Tibial nerve (tissue), 4 donors: ENCODE measurements at regions not wholly inside any gene's neighbourhood (a gene's known extent, or its start where the extent isn't known, plus 50 kb on each side); places are given as distances from the start of the nearest gene placed in this dataset.

ENCODE experiments used
- DNase-seq, 2 donors: peaks; one replicate each; pipeline ENCODE4 v3.0.0-alpha.2; 2019; ENCODE audit warnings: low spot score in 2 of 2
- H3K27ac ChIP-seq, 4 donors: fragments of 200-600 bp; sonication (generic) in 3 of 4; one replicate each; pipeline ENCODE4 v1.5.1; 2017 to 2019; ENCODE audit warnings: mild to moderate bottlenecking in 1 of 4
- H3K27me3 ChIP-seq, 2 donors: fragments of 200-600 bp; sonication (generic) in 1 of 2; one replicate each; pipeline versions ENCODE4 v1.5.1 to v1.6.0; 2017 to 2019
- H3K36me3 ChIP-seq, 3 donors: fragments of 200-600 bp; sonication (generic); one replicate each; pipeline ENCODE4 v1.5.1; 2018 to 2019
- H3K4me1 ChIP-seq, 4 donors: fragments of 200-600 bp; sonication (generic) in 3 of 4; one replicate each; pipeline ENCODE4 v1.5.1; 2017 to 2019
- H3K4me3 ChIP-seq, 4 donors: fragments of 200-600 bp; sonication (generic) in 3 of 4; one replicate each; pipeline ENCODE4 v1.5.1; 2017 to 2019; ENCODE audit warnings: mild to moderate bottlenecking in 1 of 4, moderate library complexity in 1 of 4
- H3K9me3 ChIP-seq, 4 donors: fragments of 200-600 bp; sonication (generic) in 3 of 4; one replicate each; pipeline ENCODE4 v1.5.1; 2017 to 2019
- CTCF ChIP-seq, 5 experiments: fragments of 200-600 bp in 3 of 5; fragments of 450-650 bp in 2 of 5; sonication (generic) in 3 of 5; IDR thresholded peaks; one replicate each; pipeline ENCODE4 v1.5.1; 2016 to 2019; ENCODE audit warnings: antibody characterized with exemption in 5 of 5, mild to moderate bottlenecking in 3 of 5, moderate library complexity in 2 of 5
- EP300 ChIP-seq, 2 donors: sonication (generic); formaldehyde crosslinking; IDR thresholded peaks; one replicate each; pipeline ENCODE4 v1.6.1; 2017; ENCODE audit warnings: antibody characterized with exemption in 2 of 2, mild to moderate bottlenecking in 1 of 2
- POLR2A ChIP-seq, 2 donors: fragments of 450-650 bp; IDR thresholded peaks; one replicate each; pipeline ENCODE4 v1.6.1; 2017; ENCODE audit warnings: antibody characterized with exemption in 2 of 2, mild to moderate bottlenecking in 2 of 2, moderate library complexity in 2 of 2
- WGBS, 2 donors: methylation state at CpG; one replicate each; pipeline ENCODE4 v1.1.5; 2018; 5-methylcytosine and 5-hydroxymethylcytosine counted together

- H3K4me3 ChIP-seq: no peak overlapping the region
- no peak overlapping the region for H3K27ac ChIP-seq
- H3K27me3 ChIP-seq: no peaks in the 10 kb centered on the region
- H3K9me3 ChIP-seq: no peaks in the 10 kb centered on the region
- no peak for TF ChIP-seq POLR2A (IDR thresholded peaks at IDR 0.05)
- no peak for TF ChIP-seq CTCF (IDR thresholded peaks at IDR 0.05)
- TF ChIP-seq EP300 (IDR thresholded peaks at IDR 0.05): no peak
- 90 to 96% methylated on average over 1 of the region's 1 CpG for WGBS, 2 donors
- DNase-seq: no peak
- H3K4me1 ChIP-seq: no peaks in the 10 kb centered on the region
- no peaks in the 10 kb centered on the region for H3K36me3 ChIP-seq
Measured at GRCh38 chr1:238674316-238674715, 712.1 kb upstream of the CHRM3 start.

- WGBS, 2 donors: 77 to 79% methylated on average over 3 of the region's 3 CpGs
- Histone ChIP-seq H3K27me3 (no peaks in the 10 kb centered on the region), H3K4me3 (no peak overlapping the region), H3K9me3 (no peaks in the 10 kb centered on the region), H3K36me3 (no peaks in the 10 kb centered on the region), H3K27ac (no peak overlapping the region), H3K4me1 (no peaks in the 10 kb centered on the region)
- TF ChIP-seq CTCF (IDR thresholded peaks at IDR 0.05): no peak
- TF ChIP-seq EP300 (IDR thresholded peaks at IDR 0.05): no peak
- TF ChIP-seq POLR2A (IDR thresholded peaks at IDR 0.05): no peak
- no peak for DNase-seq
Measured at GRCh38 chr1:238673561-238673960, 712.8 kb upstream of the CHRM3 start.

- no peak for TF ChIP-seq CTCF (IDR thresholded peaks at IDR 0.05)
- no peak for TF ChIP-seq EP300 (IDR thresholded peaks at IDR 0.05)
- Histone ChIP-seq H3K4me3 (no peak overlapping the region), H3K9me3 (peaks cover 0 to 2% (median 0%) of the 10 kb centered on the region in 4 donors), H3K27me3 (no peaks in the 10 kb centered on the region), H3K4me1 (no peaks in the 10 kb centered on the region), H3K27ac (no peak overlapping the region), H3K36me3 (no peaks in the 10 kb centered on the region)
- WGBS, 2 donors: 81% methylated on average over 3 of the region's 3 CpGs
- no peak for DNase-seq
Measured at GRCh38 chr1:238672806-238673205, 713.6 kb upstream of the CHRM3 start.

GRCh38 chr1:238672262-238672661 is 714.1 kb upstream of the CHRM3 start:
- 14 to 35% methylated on average over 4 of the region's 4 CpGs for WGBS, 2 donors
- DNase-seq: no peak
- H3K27me3 ChIP-seq: no peaks in the 10 kb centered on the region
- H3K4me3 ChIP-seq: no peak overlapping the region
- H3K27ac ChIP-seq: no peak overlapping the region
- H3K9me3 ChIP-seq: peaks cover 0 to 3% (median 0%) of the 10 kb centered on the region in 4 donors
- no peaks in the 10 kb centered on the region for H3K4me1 ChIP-seq
- H3K36me3 ChIP-seq: no peaks in the 10 kb centered on the region
- TF ChIP-seq POLR2A (IDR thresholded peaks at IDR 0.05) (no peak), EP300 (IDR thresholded peaks at IDR 0.05) (no peak), CTCF (IDR thresholded peaks at IDR 0.05) (no peak)

GRCh38 chr1:238664139-238664538 is 722.2 kb upstream of the CHRM3 start:
- WGBS, 2 donors: 47 to 73% methylated on average over 2 of the region's 2 CpGs
- DNase-seq: no peak
- TF ChIP-seq POLR2A (IDR thresholded peaks at IDR 0.05) (no peak), EP300 (IDR thresholded peaks at IDR 0.05) (no peak), CTCF (IDR thresholded peaks at IDR 0.05) (no peak)
- H3K27ac ChIP-seq: no peak overlapping the region
- H3K4me3 ChIP-seq: no peak overlapping the region
- no peaks in the 10 kb centered on the region for H3K27me3 ChIP-seq
- no peaks in the 10 kb centered on the region for H3K4me1 ChIP-seq
- H3K9me3 ChIP-seq: peaks cover 0 to 3% (median 0%) of the 10 kb centered on the region in 4 donors
- no peaks in the 10 kb centered on the region for H3K36me3 ChIP-seq
